Kidney (tissue), 13 donors: ENCODE measurements at regions not wholly inside any gene's neighbourhood (a gene's known extent, or its start where the extent isn't known, plus 50 kb on each side); places are given as distances from the start of the nearest gene placed in this dataset.

Experiments
- DNase-seq, 5 donors: peaks; one replicate each; pipeline ENCODE4 v3.0.0-alpha.2; 2013 to 2020
- FAIRE-seq: peaks from 2 replicates; lab custom pipeline; 2012; peaks lifted over from hg19 to GRCh38; lab: Jason Lieb, UNC
- H3K27ac ChIP-seq, 2 donors: one replicate each; pipeline ENCODE4 v1.7.0; 2013; ENCODE audit warnings: low read depth in 2 of 2, low read length in 2 of 2, inconsistent platforms in 1 of 2
- H3K27me3 ChIP-seq: one replicate; pipeline ENCODE4 v1.7.1; 2013; ENCODE audit warnings: low read length, inconsistent platforms; ENCODE audit not compliant: control insufficient read depth, insufficient read depth
- H3K36me3 ChIP-seq, 3 donors: one replicate each; pipeline versions ENCODE4 v1.7.0 to v1.7.1; 2013; ENCODE audit warnings: low read length in 3 of 3, control low read depth in 1 of 3, inconsistent platforms in 1 of 3; ENCODE audit not compliant: insufficient read depth in 3 of 3, control insufficient read depth in 2 of 3
- H3K4me1 ChIP-seq, 3 donors: one replicate each; pipeline versions ENCODE4 v1.7.0 to v1.7.1; 2013; ENCODE audit warnings: low read length in 3 of 3, inconsistent platforms in 1 of 3, low read depth in 1 of 3; ENCODE audit not compliant: control insufficient read depth in 2 of 3, insufficient read depth in 2 of 3
- H3K4me3 ChIP-seq, 3 donors: one replicate each; pipeline versions ENCODE4 v1.7.0 to v1.8.1; 2013; ENCODE audit warnings: low read length in 3 of 3, control low read depth in 1 of 3, inconsistent platforms in 1 of 3
- H3K9ac ChIP-seq, 3 donors: one replicate each; pipeline versions ENCODE4 v1.7.0 to v1.7.1; 2013; ENCODE audit warnings: low read length in 3 of 3, control low read depth in 1 of 3, inconsistent platforms in 1 of 3
- H3K9me3 ChIP-seq, 3 donors: one replicate each; pipeline versions ENCODE4 v1.7.0 to v1.7.1; 2013; ENCODE audit warnings: low read length in 3 of 3, control low read depth in 1 of 3, inconsistent platforms in 1 of 3; ENCODE audit not compliant: control insufficient read depth in 2 of 3, insufficient read depth in 1 of 3
- intact Hi-C: fragments of 100-400 bp; cut with DNase I; formaldehyde crosslinking; loops from one replicate; pipeline ENCODE4 v1.11.1; 2022
- TF ChIP-seq, protein P1 (sequence below): IDR thresholded peaks from 3 replicates; pipeline ENCODE4 v1.5.1; 2012; ENCODE audit warnings: mild to moderate bottlenecking, moderate library complexity, borderline replicate concordance; ENCODE audit not compliant: insufficient read depth; ENCODE audit errors: extremely low read depth
- donor health status: control.
- donor health status: control.
- donor health status: control.
- donor health status: control.
- donor health status: control.
- donor health status: DM: yes; HTN: yes; CAD: no.
- donor health status: Normal renal cell carcinoma (clear cell type).

DNA sequence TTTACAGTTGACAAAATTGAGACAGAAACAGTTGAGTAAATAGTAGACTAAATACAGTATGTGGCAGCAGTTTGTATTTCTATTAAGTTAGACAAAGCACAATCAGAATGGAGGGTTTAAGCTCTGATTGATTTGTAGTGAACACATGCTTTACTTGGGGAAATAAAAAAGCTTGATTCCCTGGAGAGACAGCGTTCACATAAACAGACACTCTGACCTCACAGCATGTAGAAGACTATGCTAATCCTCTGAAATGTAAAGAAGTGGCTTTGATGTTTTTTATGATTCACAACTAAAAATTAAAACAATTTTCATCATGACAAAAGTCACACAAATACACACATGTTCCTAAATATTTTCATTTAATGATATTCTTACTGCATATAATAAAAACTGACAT, 126.9 kb upstream of the FAM83B start:
- Histone ChIP-seq H3K9ac (no peak overlapping the region), H3K4me3 (no peak overlapping the region), H3K4me1 (peaks cover 0 to 4% (median 0%) of the 10 kb centered on the region in 3 donors), H3K9me3 (no peaks in the 10 kb centered on the region), H3K27ac (no peak overlapping the region), H3K27me3 (no peaks in the 10 kb centered on the region), H3K36me3 (no peaks in the 10 kb centered on the region)
- peak in 1 of 5 donors; percentile 11 for DNase-seq
- TF ChIP-seq, protein P1, sequence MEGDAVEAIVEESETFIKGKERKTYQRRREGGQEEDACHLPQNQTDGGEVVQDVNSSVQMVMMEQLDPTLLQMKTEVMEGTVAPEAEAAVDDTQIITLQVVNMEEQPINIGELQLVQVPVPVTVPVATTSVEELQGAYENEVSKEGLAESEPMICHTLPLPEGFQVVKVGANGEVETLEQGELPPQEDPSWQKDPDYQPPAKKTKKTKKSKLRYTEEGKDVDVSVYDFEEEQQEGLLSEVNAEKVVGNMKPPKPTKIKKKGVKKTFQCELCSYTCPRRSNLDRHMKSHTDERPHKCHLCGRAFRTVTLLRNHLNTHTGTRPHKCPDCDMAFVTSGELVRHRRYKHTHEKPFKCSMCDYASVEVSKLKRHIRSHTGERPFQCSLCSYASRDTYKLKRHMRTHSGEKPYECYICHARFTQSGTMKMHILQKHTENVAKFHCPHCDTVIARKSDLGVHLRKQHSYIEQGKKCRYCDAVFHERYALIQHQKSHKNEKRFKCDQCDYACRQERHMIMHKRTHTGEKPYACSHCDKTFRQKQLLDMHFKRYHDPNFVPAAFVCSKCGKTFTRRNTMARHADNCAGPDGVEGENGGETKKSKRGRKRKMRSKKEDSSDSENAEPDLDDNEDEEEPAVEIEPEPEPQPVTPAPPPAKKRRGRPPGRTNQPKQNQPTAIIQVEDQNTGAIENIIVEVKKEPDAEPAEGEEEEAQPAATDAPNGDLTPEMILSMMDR = no peak
- intact Hi-C loops = no loop called here
- no peak for FAIRE-seq

DNA sequence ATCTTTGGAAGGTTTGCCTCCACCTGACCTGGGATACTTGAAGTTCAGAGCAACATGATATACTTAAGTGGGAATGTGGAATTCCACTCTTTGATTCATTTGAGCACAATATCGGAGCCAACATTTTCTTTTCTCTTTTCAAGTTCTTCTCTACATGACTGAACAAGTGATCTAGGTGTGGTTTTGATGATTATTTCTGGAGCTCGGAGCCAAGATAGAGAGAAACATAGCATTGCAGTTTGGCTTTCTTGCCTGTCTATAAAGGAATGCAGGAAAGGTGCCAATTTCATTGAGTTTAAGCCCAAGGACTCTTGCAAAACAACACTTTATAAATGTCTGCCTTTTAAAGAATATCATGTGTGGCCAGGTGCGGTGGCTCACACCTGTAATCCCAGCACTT, 124.2 kb upstream of the FAM83B start:
- Histone ChIP-seq H3K4me1 (peaks cover 0 to 4% (median 0%) of the 10 kb centered on the region in 3 donors), H3K4me3 (no peak overlapping the region), H3K27me3 (no peaks in the 10 kb centered on the region), H3K9ac (no peak overlapping the region), H3K9me3 (no peaks in the 10 kb centered on the region), H3K36me3 (no peaks in the 10 kb centered on the region), H3K27ac (no peak overlapping the region)
- intact Hi-C loops = no loop called here
- DNase-seq (no peak), FAIRE-seq (no peak)
- TF ChIP-seq, protein P1 = no peak

DNA sequence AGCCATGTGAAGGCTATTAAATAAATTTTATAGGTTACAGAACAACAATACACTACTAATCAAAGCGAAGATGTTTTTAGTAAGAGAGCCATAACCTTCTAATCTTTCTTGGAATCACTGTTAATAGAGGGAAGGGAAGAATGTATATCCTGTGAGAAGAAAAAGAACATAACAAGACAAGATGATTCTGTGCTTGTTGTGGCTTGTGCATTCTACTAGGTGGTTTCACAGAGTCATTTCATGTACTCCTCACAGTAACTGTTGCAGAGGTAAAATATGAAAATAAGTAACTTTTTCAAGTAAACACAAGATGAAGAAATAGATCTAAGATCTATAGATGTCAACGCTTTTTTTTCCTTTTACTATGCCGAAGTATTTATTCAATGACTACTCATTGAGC, 116.9 kb upstream of the FAM83B start:
- no peak for FAIRE-seq
- H3K27me3 ChIP-seq = no peaks in the 10 kb centered on the region
- H3K9me3 ChIP-seq = no peaks in the 10 kb centered on the region
- intact Hi-C loops = no loop called here
- H3K4me3 ChIP-seq = no peak overlapping the region
- no peak overlapping the region for H3K27ac ChIP-seq
- no peak for DNase-seq
- TF ChIP-seq, protein P1 = no peak
- H3K9ac ChIP-seq = no peak overlapping the region
- no peaks in the 10 kb centered on the region for H3K4me1 ChIP-seq
- H3K36me3 ChIP-seq = no peaks in the 10 kb centered on the region
